HG03469 (cell line): ENCODE measurements at regions not wholly inside any gene's neighbourhood (a gene's known extent, or its start where the extent isn't known, plus 50 kb on each side); places are given as distances from the start of the nearest gene placed in this dataset.
"Not testable (repeated sequence)": the region's sequence is repeated elsewhere in the genome, so short reads cannot be mapped to it uniquely, and the experiment has no call there.

Experiments
- ATAC-seq: cut with Tn5 transposase; IDR thresholded peaks from one replicate; pipeline ENCODE4 v1.9.1; 2021; ENCODE audit warnings: mild to moderate bottlenecking, moderate library complexity, moderate number of reproducible peaks; ENCODE audit not compliant: unreplicated experiment

DNA sequence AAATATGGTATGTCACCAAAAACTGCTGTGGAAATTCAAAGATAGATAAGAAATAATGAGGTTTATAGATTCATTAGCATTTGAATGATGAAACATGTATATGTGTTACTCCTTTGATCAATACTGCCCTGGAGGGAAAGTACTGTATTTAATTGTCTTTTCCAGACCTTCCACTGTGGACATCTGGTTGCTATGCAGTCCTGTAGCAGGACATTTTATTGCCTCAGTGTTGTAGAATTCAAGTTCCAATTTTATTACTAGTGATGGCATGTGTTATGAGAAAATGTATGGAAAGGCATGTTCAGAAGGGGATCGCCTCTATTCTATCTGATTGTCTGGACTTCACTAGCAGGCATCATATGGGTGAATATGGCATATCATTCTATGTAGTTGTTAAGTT, 391.0 kb downstream of the TFAP2B start:
- ATAC-seq, result no peak

DNA sequence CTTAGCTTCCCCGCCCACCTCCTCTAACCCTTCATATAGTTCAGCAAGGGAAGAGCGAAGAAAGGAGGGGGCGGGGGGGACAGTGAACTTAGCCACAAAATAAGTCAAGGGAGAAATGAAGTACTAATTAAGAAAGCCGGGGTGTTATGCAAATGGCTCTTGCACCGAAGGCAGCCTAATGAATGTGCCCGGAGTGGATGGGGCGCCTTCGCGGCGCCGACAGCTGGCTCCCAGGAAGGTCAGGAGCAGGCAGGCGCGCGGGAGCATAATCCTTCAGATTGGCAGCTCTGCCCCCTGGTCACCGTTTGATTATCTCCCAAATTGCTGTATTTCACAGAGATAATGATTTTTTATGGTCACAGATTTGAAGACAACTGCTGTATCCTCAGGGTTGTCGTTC, 395.1 kb downstream of the TFAP2B start:
- no peak for ATAC-seq

DNA sequence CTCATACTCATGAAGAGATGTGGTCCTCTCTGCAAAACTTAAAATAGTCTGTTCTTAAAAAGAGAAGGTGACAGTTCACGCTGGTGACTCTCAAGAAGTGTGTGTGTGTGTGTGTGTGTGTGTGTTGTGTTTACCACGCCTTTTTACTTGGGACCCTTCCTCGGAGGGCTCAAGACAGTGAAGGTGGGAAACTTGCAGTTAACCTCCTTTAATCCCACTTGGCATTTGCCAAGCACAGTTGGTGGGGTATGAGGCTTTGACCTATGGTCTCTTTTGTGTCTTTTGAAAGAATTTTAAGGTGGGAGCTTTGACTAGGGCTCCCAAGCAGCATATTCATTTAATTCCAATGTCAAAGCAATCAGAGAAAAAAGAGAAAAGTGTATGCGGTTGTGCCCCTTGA, 395.8 kb downstream of the TFAP2B start:
- no peak for ATAC-seq

DNA sequence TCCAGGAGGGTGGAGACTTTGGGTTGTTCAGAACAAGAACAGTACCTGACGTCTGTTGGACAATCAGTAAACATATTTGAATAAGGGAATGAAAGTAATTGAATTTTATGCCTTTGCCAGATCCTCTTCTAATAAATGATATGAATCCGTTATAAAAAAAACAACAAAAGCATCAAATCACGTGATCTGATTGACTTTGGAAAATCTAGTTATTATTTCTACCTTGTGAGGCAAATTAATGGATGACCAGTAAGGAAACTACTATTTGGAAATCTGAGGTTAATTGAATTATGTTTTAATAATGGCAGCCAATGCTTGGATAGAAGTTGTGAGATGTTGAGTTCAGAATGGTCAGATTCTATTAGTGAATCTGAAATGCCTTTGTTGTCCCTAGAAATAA, 399.5 kb downstream of the TFAP2B start:
- no peak for ATAC-seq

- not testable (repeated sequence) for ATAC-seq
These were observed 406.0 kb downstream of the TFAP2B start for GRCh38 chr6:51224580-51225240.

DNA sequence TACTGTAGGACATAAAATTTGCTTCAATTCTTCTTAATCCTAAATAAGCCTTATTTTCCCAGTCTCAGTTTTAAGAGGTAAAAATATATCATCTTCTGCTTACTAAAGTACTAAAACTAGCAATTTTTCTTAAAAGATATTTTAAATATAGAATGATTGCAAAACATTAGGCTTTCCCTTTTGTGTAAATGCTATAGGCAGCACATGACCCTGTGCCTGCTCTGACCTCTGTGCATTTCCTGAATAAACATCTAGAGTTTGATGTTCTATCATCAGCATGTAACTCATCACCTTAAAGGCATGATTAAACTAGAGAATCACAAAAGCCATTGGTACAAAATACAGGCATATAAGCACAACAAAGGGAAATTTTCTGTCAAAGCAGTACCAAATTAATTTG, 422.7 kb downstream of the TFAP2B start:
- no peak for ATAC-seq

GRCh38 chr6:51249798-51250197, 431.1 kb downstream of the TFAP2B start:
- ATAC-seq, result no peak

DNA sequence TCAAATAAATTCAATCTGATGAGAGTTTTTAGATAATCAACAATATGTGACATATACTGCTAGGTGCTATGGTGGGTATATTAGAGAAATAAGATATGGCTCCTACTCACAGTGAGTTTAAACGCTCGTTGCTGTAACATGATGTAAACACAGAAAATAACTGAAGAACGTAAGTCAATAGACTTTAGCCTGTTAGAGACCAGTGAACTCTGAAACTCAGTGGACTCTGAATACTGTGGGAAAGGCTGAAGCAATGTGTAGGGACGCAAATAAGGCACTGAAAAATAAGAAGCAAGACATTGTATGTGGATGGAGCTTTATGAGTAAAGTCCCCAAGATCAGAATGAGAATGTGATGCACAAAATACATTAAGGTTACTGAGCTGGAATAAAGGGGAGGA, 431.6 kb downstream of the TFAP2B start:
- no peak for ATAC-seq

DNA sequence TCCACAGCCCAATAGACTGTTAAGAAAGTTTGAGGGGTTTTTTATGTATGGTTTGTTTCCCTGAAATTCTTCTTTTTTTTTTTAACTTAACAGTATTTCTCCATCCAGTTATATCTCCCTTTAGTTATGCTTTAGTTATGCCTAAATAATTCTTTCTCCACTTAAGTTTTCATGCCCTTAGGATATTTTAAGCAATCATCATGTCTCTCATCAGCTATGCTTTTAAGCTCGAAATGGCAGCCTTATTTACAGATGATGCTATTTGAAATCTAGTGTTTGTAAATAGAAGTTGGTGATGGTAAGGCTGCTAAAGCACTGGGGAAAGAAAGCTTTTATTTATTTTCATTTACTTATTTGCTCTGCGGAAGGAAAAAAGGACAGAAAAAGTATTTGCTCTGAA, 439.3 kb downstream of the TFAP2B start:
- ATAC-seq, result no peak

GRCh38 chr6:51260003-51260402, 441.3 kb downstream of the TFAP2B start:
- ATAC-seq, result no peak

GRCh38 chr6:51261691-51262090, 443.0 kb downstream of the TFAP2B start:
- no peak for ATAC-seq

GRCh38 chr6:51265426-51265825, 446.8 kb downstream of the TFAP2B start:
- ATAC-seq, result no peak

GRCh38 chr6:51266604-51267003, 447.9 kb downstream of the TFAP2B start:
- no peak for ATAC-seq

- ATAC-seq, result no peak
These were observed 450.0 kb downstream of the TFAP2B start for GRCh38 chr6:51268666-51269065.

- ATAC-seq, result no peak
These were observed 451.2 kb downstream of the TFAP2B start for GRCh38 chr6:51269876-51270275.

DNA sequence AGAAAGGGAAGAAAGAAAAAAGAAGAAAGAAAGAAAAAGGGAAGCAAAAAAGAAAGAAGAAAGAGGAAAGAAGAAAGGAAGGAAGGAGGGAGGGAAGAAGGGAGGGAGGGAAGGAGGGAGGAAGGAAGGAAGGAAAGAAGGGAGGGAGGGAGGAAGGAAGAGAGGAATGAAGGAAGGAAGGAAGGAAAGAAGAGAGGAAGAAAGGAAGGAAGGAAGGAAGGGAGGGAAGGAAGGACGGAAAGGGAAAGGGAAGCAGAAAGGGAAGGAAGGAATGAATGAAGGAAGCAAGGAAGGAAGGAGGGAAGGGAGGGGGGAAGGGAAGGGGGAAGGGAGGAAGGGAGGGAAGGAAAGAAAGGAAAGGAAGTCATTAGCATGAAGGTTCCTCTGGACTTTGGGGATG, 452.9 kb downstream of the TFAP2B start:
- ATAC-seq, result no peak

GRCh38 chr6:51273228-51273961, 454.7 kb downstream of the TFAP2B start:
- no peak for ATAC-seq

GRCh38 chr6:51277474-51277873, 458.8 kb downstream of the TFAP2B start:
- no peak for ATAC-seq

DNA sequence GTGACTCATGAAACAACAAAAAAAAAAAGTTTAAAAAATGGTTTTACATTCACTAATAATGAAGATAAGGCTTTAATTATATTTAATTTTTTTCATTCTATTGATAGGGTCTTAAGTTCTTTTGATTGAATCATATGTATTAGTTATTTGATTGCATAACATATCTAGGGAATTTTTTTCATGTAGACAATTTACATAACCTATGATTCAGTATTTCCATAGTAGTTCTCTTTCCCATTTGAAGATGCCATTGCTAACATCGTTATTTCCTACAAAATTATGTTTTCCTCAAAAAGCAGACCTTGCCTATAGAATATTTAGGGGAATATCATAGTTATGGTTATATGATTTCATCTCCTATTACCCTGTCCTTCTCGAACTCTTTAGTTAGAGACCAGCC, 463.4 kb downstream of the TFAP2B start:
- ATAC-seq, result no peak

DNA sequence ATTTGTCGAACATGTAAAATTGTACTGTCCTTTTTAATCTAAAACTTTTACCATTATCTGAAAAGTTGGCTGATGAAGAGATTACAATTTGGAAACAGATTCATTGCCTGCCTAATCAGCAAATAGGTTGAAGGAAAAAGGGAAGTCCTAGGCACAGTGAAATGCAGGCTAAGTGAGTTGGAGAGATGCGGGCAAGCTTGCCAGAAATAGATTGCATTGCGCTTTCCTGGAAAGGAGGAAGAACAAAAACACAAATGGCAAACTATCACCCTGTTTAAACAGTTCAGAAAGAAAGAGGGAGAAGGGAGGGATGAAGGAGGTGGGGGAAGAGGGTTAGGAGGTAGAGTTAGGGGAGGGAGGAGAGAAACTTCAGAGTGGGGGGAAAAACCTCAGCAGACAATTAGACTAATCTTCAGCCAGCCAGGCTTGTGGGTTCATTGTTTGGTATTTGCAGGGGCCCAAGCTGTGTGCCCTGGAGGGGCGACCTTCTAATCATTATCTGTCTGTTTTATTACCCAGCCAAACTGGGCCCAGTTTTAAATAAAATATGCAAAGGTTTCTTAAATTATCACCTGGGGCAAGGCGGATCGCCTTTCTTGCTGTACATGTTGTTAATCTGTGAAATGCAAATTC, 465.2 kb downstream of the TFAP2B start:
- no peak for ATAC-seq

DNA sequence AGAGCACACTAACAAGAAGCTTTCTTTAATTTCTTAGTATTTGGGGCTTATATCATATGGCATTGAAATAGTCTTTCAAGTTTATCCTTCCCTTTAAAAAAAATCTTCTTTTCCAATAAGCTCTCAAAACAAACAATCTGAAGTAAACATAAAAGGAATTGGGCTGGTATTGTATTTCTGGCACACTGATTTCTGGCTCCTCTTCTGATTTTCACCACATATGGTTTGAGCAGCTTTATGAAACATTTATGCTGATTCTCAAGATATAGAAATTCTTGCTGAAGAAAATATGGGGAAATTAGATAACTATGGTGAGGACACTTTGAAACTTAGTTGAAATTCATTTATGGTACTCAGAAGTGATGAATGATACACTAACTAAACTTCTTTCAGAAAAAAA, 467.2 kb downstream of the TFAP2B start:
- no peak for ATAC-seq

DNA sequence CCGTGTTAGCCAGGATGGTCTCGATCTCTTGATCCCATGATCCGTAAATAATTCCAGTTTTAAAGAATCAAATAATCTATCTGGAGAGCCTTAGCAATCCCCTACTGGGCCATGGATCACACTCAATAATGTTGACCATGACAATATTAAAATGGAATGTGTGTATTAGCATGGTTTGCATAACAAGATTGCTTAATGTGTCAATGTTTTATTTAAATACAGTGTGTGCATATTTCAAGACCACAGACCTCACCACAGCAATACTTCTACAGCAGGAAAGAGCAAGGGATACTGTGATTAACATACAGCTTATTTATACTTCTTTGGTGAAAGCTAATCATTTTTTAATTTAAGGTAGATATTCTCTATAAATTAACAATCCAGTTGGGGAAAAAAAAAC, 470.4 kb downstream of the TFAP2B start:
- ATAC-seq, result no peak
